Prostate gland (tissue), 2 donors: ENCODE measurements at regions not wholly inside any gene's neighbourhood (a gene's known extent, or its start where the extent isn't known, plus 50 kb on each side); places are given as distances from the start of the nearest gene placed in this dataset.

Source experiments
- DNase-seq: peaks from one replicate; pipeline ENCODE4 v3.0.0-alpha.2; 2019; ENCODE audit warnings: low spot score
- H3K27ac ChIP-seq, 2 donors: fragments of 200-600 bp; sonication (generic); 2 replicates each; pipeline ENCODE4 v1.5.1; 2017 to 2019
- H3K27me3 ChIP-seq: fragments of 200-600 bp; sonication (generic); replicated peaks from 2 replicates; pipeline ENCODE4 v1.5.1; 2019; ENCODE audit not compliant: insufficient read depth
- H3K36me3 ChIP-seq, 2 donors: fragments of 200-600 bp; sonication (generic); 1 replicate in 1 of 2; 2 replicates in 1 of 2; pipeline versions ENCODE4 v1.5.1 to v1.8.1; 2017 to 2019
- H3K4me1 ChIP-seq: fragments of 200-600 bp; sonication (generic); replicated peaks from 2 replicates; pipeline ENCODE4 v1.5.1; 2019
- H3K4me3 ChIP-seq, 2 donors: fragments of 200-600 bp; sonication (generic); 2 replicates each; pipeline ENCODE4 v1.5.1; 2017 to 2019
- H3K9me3 ChIP-seq: fragments of 200-600 bp; sonication (generic); 2 replicates; pipeline ENCODE4 v1.5.1; 2017
- POLR2A ChIP-seq: fragments of 450-650 bp; IDR thresholded peaks from one replicate; pipeline ENCODE4 v1.6.1; 2016; ENCODE audit warnings: antibody characterized with exemption, mild to moderate bottlenecking
- POLR2AphosphoS5 ChIP-seq: sonication (generic); formaldehyde crosslinking; IDR thresholded peaks from one replicate; pipeline ENCODE4 v1.6.1; 2017; ENCODE audit warnings: antibody characterized with exemption
- WGBS: methylation state at CpG from one replicate; pipeline ENCODE4 v1.1.5; 2018; 5-methylcytosine and 5-hydroxymethylcytosine counted together
- intact Hi-C: fragments of 100-400 bp; cut with DNase I; formaldehyde crosslinking; loops from one replicate; pipeline ENCODE4 v1.14.2; 2022
- TF ChIP-seq, protein P1 (sequence below), 4 experiments: fragments of 200-600 bp in 2 of 4; fragments of 450-650 bp in 2 of 4; sonication (generic) in 2 of 4; IDR thresholded peaks; 1 replicate in 3 of 4; 2 replicates in 1 of 4; pipeline ENCODE4 v1.5.1; 2016 to 2019; ENCODE audit warnings: antibody characterized with exemption in 4 of 4, mild to moderate bottlenecking in 2 of 4, moderate library complexity in 2 of 4

GRCh38 chr6:82680192-82680591 lies 316.6 kb downstream of the TPBG start:
- H3K4me1 ChIP-seq: no peaks in the 10 kb centered on the region
- H3K27me3 ChIP-seq: no peaks in the 10 kb centered on the region
- no peaks in the 10 kb centered on the region for H3K36me3 ChIP-seq
- no peak overlapping the region for H3K27ac ChIP-seq
- intact Hi-C loops: no loop called here
- TF ChIP-seq POLR2A (no peak), POLR2AphosphoS5 (no peak)
- TF ChIP-seq, protein P1, sequence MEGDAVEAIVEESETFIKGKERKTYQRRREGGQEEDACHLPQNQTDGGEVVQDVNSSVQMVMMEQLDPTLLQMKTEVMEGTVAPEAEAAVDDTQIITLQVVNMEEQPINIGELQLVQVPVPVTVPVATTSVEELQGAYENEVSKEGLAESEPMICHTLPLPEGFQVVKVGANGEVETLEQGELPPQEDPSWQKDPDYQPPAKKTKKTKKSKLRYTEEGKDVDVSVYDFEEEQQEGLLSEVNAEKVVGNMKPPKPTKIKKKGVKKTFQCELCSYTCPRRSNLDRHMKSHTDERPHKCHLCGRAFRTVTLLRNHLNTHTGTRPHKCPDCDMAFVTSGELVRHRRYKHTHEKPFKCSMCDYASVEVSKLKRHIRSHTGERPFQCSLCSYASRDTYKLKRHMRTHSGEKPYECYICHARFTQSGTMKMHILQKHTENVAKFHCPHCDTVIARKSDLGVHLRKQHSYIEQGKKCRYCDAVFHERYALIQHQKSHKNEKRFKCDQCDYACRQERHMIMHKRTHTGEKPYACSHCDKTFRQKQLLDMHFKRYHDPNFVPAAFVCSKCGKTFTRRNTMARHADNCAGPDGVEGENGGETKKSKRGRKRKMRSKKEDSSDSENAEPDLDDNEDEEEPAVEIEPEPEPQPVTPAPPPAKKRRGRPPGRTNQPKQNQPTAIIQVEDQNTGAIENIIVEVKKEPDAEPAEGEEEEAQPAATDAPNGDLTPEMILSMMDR (IDR thresholded peaks at IDR 0.05): no peak
- H3K4me3 ChIP-seq: no peak overlapping the region
- no peaks in the 10 kb centered on the region for H3K9me3 ChIP-seq
- 60% methylated on average over 3 of the region's 3 CpGs for WGBS
- no peak for DNase-seq

DNA sequence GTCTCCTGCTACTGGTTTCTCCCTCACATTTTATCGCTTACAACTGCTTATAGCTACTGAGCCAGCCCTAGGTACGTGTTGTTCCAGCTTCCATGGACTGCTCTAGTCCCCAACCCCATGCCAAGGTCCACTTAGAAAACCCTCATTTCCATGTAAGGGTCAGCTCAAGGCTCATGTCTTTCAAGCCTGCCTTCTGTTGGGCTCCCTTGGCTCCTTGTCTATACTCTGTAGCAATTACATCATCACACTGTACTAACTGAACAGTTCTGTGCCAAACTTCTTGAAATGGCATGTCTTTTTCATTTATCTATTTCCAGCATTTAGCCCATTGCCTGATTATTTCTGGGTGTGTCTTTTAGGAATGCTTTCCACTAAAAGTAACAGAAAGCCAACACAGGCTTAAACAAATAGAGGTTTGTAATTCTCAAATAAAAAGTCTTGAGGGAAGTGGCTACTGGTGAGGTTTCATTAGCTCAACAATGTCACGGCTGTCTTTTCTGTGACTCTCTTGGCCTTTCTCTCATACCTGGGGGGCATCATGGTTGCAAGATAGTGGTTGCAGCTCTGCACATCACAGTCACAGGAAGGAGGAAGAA lies 317.6 kb downstream of the TPBG start:
- no peaks in the 10 kb centered on the region for H3K4me1 ChIP-seq
- 56% methylated on average over 3 of the region's 3 CpGs for WGBS
- no peaks in the 10 kb centered on the region for H3K27me3 ChIP-seq
- no peaks in the 10 kb centered on the region for H3K9me3 ChIP-seq
- intact Hi-C loops: no loop called here
- no peak for TF ChIP-seq POLR2AphosphoS5
- H3K27ac ChIP-seq: no peak overlapping the region
- H3K4me3 ChIP-seq: no peak overlapping the region
- no peaks in the 10 kb centered on the region for H3K36me3 ChIP-seq
- no peak for DNase-seq

DNA sequence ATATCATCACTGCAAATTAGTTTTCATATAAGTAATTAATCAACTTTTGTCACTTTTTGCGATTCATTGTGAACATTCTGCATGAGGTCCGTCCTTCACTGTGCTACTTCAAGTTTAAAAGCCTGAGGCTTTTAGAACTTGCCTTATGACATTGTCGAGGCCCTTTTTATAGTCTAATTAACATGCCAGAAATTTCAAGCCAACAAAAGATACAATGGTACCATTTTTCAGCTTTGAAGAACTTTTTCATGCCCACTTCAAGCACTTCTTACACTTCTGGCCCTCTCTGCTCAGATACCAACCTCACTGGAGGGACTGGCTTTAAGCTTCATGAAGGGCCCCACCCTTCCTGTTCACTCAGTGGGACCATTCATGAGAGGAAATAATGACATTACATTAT lies 323.1 kb downstream of the TPBG start:
- no peaks in the 10 kb centered on the region for H3K27me3 ChIP-seq
- 29% methylated on average over 3 of the region's 3 CpGs for WGBS

DNA sequence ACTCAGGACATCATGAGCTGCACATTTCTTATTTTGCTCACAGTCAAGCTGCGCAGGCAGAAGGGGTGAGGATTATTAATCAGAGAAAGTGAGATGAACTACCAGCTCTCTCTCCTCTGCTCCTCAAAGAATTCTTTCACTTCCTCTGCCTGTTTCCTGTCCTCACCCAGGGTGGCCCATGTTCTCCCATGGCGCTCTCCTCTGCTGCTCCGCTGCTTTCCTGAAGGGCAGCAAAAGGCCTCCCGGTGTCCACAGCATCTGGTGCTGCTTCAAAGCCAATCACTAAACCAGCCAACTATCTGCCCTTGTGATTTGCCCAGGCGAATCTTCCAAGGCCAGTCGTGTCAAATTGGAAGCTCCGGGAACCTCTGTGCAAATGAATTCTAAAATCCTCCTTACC lies 324.2 kb downstream of the TPBG start:
- TF ChIP-seq POLR2AphosphoS5 (no peak), POLR2A (no peak)
- TF ChIP-seq, protein P1 (IDR thresholded peaks at IDR 0.05): no peak
- Histone ChIP-seq H3K27me3 (no peaks in the 10 kb centered on the region), H3K36me3 (no peaks in the 10 kb centered on the region), H3K4me3 (no peak overlapping the region), H3K27ac (no peak overlapping the region), H3K4me1 (no peaks in the 10 kb centered on the region), H3K9me3 (no peaks in the 10 kb centered on the region)
- 92% methylated on average over 7 of the region's 7 CpGs for WGBS
- intact Hi-C loops: no loop called here
- no peak for DNase-seq

More for the DNA sequence above, 323.1 kb downstream of the TPBG start:
- TF ChIP-seq, protein P1 (IDR thresholded peaks at IDR 0.05): no peak
- TF ChIP-seq POLR2A (no peak), POLR2AphosphoS5 (no peak)
- Histone ChIP-seq H3K27ac (no peak overlapping the region), H3K36me3 (no peaks in the 10 kb centered on the region), H3K4me3 (no peak overlapping the region), H3K4me1 (no peaks in the 10 kb centered on the region), H3K9me3 (no peaks in the 10 kb centered on the region)
- no peak for DNase-seq
- intact Hi-C loops: no loop called here

DNA sequence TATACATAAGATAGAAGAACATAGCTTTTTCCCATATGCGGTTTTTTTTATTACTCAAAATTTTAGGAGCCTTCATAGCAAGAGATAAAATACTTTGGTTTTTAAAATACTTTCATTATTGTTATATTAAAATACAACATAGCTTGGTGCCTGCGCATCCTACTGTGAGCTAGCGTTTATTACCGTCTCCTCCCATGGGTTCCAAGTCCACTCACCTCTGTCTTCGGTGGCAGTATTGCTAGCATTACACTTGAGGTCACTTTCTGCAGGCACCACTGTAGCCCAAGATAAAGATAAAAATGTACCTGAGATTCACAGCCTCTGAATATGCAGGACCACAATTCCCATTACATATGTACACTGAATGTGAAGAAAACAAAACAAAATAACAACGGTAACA lies 326.7 kb downstream of the TPBG start:
- H3K4me3 ChIP-seq: no peak overlapping the region
- no peak for DNase-seq
- intact Hi-C loops: no loop called here
- H3K36me3 ChIP-seq: no peaks in the 10 kb centered on the region
- TF ChIP-seq POLR2AphosphoS5 (no peak), POLR2A (no peak)
- TF ChIP-seq, protein P1 (IDR thresholded peaks at IDR 0.05): no peak
- no peaks in the 10 kb centered on the region for H3K27me3 ChIP-seq
- no peak overlapping the region for H3K27ac ChIP-seq
- 91% methylated on average over 6 of the region's 6 CpGs for WGBS
- no peaks in the 10 kb centered on the region for H3K9me3 ChIP-seq
- H3K4me1 ChIP-seq: no peaks in the 10 kb centered on the region
